ENCODE measurements at regions not wholly inside any gene's neighbourhood (a gene's known extent, or its start where the extent isn't known, plus 50 kb on each side); places are given as distances from the start of the nearest gene placed in this dataset.
"Not testable (repeated sequence)": the region's sequence is repeated elsewhere in the genome, so short reads cannot be mapped to it uniquely, and the experiment has no call there.

DNA sequence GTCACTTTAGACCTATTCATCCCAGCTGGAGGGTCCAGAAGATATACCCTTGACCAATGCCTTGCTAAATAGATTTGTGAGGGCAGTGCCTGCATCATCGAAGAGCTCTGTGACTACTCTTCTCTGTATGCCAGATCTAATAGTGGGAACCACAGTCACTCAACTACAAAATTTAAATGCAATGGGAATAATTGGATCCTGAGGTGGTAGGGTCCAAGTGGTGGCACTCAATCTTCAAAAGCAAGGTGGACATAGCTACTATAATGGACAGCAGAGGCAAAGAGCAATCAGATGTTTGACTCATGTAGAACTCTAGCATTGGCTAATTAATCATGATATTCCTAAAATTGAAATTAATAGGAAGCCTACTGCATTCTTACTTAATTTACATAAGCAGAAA is 554.3 kb upstream of the GRM3 start:
- Histone ChIP-seq H3K27me3 (ENCODE audit: control insufficient read depth in 1 of 2, insufficient read depth in 2 of 2, low read length in 2 of 2) (no peaks in the 10 kb centered on the region), H3K4me1 (ENCODE audit: insufficient read depth, low read length) (no peaks in the 10 kb centered on the region), H3K9me3 (ENCODE audit: control insufficient read depth in 1 of 2, insufficient read depth in 1 of 2, low read length in 2 of 2) (peaks cover 0 to 3% of the 10 kb centered on the region in 2 experiments), H3K36me3 (ENCODE audit: insufficient read depth, low read length) (no peaks in the 10 kb centered on the region), H3K4me3 (ENCODE audit: low read length) (no peak overlapping the region), H3K27ac (ENCODE audit: low read depth in 1 of 2, low read length in 2 of 2) (no peak overlapping the region)
- DNase-seq (no peak), ATAC-seq (ENCODE audit: poor library complexity) (no peak)
- no peak overlapping the region for H3K4me3 Mint-ChIP-seq
- H3K27me3 Mint-ChIP-seq, result no peaks in the 10 kb centered on the region
- TF ChIP-seq, protein P1, sequence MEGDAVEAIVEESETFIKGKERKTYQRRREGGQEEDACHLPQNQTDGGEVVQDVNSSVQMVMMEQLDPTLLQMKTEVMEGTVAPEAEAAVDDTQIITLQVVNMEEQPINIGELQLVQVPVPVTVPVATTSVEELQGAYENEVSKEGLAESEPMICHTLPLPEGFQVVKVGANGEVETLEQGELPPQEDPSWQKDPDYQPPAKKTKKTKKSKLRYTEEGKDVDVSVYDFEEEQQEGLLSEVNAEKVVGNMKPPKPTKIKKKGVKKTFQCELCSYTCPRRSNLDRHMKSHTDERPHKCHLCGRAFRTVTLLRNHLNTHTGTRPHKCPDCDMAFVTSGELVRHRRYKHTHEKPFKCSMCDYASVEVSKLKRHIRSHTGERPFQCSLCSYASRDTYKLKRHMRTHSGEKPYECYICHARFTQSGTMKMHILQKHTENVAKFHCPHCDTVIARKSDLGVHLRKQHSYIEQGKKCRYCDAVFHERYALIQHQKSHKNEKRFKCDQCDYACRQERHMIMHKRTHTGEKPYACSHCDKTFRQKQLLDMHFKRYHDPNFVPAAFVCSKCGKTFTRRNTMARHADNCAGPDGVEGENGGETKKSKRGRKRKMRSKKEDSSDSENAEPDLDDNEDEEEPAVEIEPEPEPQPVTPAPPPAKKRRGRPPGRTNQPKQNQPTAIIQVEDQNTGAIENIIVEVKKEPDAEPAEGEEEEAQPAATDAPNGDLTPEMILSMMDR (IDR thresholded peaks at IDR 0.05), result no peak
- H3K36me3 Mint-ChIP-seq (ENCODE audit: low read depth), result no peaks in the 10 kb centered on the region
- no peaks in the 10 kb centered on the region for H3K4me1 Mint-ChIP-seq (ENCODE audit: low read depth)
- H3K9me3 Mint-ChIP-seq, result peaks cover 13% of the 10 kb centered on the region
- intact Hi-C loops (cut with DNase I, micrococcal nuclease), result no loop called here
- CTCF ChIA-PET, result no interaction called here
- POLR2A ChIA-PET, result no interaction called here
- no peak overlapping the region for H3K27ac Mint-ChIP-seq

DNA sequence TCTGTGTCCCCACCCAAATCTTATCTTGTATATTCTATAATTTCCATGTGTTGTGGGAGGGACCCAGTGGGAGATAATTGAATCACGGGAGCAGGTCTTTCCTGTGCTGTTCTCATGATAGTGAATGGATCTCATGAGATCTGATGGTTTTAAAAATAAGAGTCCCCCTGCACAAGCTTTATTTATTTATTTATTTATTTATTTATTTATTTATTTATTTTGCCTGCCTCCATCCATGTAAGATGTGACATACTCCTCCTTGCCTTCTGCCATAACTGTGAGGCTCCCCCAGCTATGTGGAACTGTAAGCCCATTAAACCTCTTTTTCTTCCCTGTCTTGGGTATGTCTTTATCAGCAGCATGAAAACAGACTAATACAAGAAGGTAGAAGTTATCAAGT is 579.1 kb upstream of the GRM3 start:
- H3K9me3 Mint-ChIP-seq, result peaks cover 15% of the 10 kb centered on the region
- H3K27ac ChIP-seq (ENCODE audit: low read depth in 1 of 2, low read length in 2 of 2); H3K9me3 ChIP-seq (ENCODE audit: control insufficient read depth in 1 of 2, insufficient read depth in 1 of 2, low read length in 2 of 2); H3K27ac Mint-ChIP-seq; H3K27me3 Mint-ChIP-seq; H3K4me3 ChIP-seq (ENCODE audit: low read length); H3K4me1 ChIP-seq (ENCODE audit: insufficient read depth, low read length); intact Hi-C loops (cut with DNase I, micrococcal nuclease); H3K36me3 ChIP-seq (ENCODE audit: insufficient read depth, low read length); H3K4me3 Mint-ChIP-seq; CTCF ChIA-PET; H3K27me3 ChIP-seq (ENCODE audit: control insufficient read depth in 1 of 2, insufficient read depth in 2 of 2, low read length in 2 of 2); H3K36me3 Mint-ChIP-seq (ENCODE audit: low read depth); DNase-seq; ATAC-seq (ENCODE audit: poor library complexity); POLR2A ChIA-PET; H3K4me1 Mint-ChIP-seq (ENCODE audit: low read depth): not testable (repeated sequence)

- Histone ChIP-seq H3K27me3 (ENCODE audit: control insufficient read depth in 1 of 2, insufficient read depth in 2 of 2, low read length in 2 of 2) (no peaks in the 10 kb centered on the region), H3K36me3 (ENCODE audit: insufficient read depth, low read length) (no peaks in the 10 kb centered on the region), H3K4me1 (ENCODE audit: insufficient read depth, low read length) (no peaks in the 10 kb centered on the region), H3K4me3 (ENCODE audit: low read length) (no peak overlapping the region), H3K9me3 (ENCODE audit: control insufficient read depth in 1 of 2, insufficient read depth in 1 of 2, low read length in 2 of 2) (peaks cover 13 to 29% of the 10 kb centered on the region in 2 experiments), H3K27ac (ENCODE audit: low read depth in 1 of 2, low read length in 2 of 2) (no peak overlapping the region)
- intact Hi-C loops (cut with DNase I, micrococcal nuclease), result no loop called here
- POLR2A ChIA-PET, result no interaction called here
- peaks cover 31% of the 10 kb centered on the region for H3K9me3 Mint-ChIP-seq
- H3K4me1 Mint-ChIP-seq (ENCODE audit: low read depth), result no peaks in the 10 kb centered on the region
- H3K4me3 Mint-ChIP-seq, result no peak overlapping the region
- TF ChIP-seq, protein P1 (IDR thresholded peaks at IDR 0.05), result no peak
- no peak for DNase-seq
- H3K27me3 Mint-ChIP-seq, result no peaks in the 10 kb centered on the region
- H3K36me3 Mint-ChIP-seq (ENCODE audit: low read depth), result no peaks in the 10 kb centered on the region
- ATAC-seq (ENCODE audit: poor library complexity), result no peak
- H3K27ac Mint-ChIP-seq, result no peak overlapping the region
- CTCF ChIA-PET, result no interaction called here
Measured at GRCh38 chr7:86058649-86059048, 585.1 kb upstream of the GRM3 start.

DNA sequence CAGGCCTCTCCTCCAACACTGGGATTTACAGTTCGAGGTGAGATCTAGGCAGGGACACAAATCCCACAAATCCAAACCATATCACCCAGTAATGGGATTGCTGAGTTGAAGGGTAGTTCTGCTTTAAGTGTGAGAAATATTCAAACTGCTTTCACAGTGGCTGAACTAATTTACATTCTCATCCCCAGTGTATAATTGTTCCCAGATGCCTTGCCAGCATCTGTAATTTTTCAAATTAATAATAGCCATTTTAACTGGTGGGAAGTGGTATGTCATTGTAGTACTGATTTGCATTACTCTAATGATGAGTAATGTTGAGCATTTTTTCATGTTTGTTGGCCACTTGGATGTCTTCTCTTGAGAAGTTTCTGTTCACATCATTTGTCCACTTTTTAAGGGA is 592.8 kb upstream of the GRM3 start:
- Histone ChIP-seq H3K4me3 (ENCODE audit: low read length) (no peak overlapping the region), H3K27me3 (ENCODE audit: control insufficient read depth in 1 of 2, insufficient read depth in 2 of 2, low read length in 2 of 2) (no peaks in the 10 kb centered on the region), H3K9me3 (ENCODE audit: control insufficient read depth in 1 of 2, insufficient read depth in 1 of 2, low read length in 2 of 2) (no peaks in the 10 kb centered on the region), H3K4me1 (ENCODE audit: insufficient read depth, low read length) (no peaks in the 10 kb centered on the region), H3K36me3 (ENCODE audit: insufficient read depth, low read length) (no peaks in the 10 kb centered on the region), H3K27ac (ENCODE audit: low read depth in 1 of 2, low read length in 2 of 2) (no peak overlapping the region)
- ChIA-PET CTCF (no interaction called here), POLR2A (no interaction called here)
- Mint-ChIP-seq H3K36me3 (ENCODE audit: low read depth) (no peaks in the 10 kb centered on the region), H3K4me1 (ENCODE audit: low read depth) (no peaks in the 10 kb centered on the region), H3K9me3 (peaks cover 17% of the 10 kb centered on the region), H3K4me3 (no peak overlapping the region), H3K27me3 (no peaks in the 10 kb centered on the region), H3K27ac (no peak overlapping the region)
- ATAC-seq (ENCODE audit: poor library complexity) (no peak), DNase-seq (no peak)
- intact Hi-C loops (cut with DNase I, micrococcal nuclease), result no loop called here
- TF ChIP-seq, protein P1 (IDR thresholded peaks at IDR 0.05), result no peak

All from CD4-positive, alpha-beta T cell (primary cell).